HEK293T (cell line): ENCODE measurements at regions not wholly inside any gene's neighbourhood (a gene's known extent, or its start where the extent isn't known, plus 50 kb on each side); places are given as distances from the start of the nearest gene placed in this dataset.
A peak's percentile ranks its signal among the peaks of the same experiment; 100 is the strongest.
"Not testable (repeated sequence)": the region's sequence is repeated elsewhere in the genome, so short reads cannot be mapped to it uniquely, and the experiment has no call there.

Source experiments
- CTCF ChIA-PET: fragments of 350-600 bp; formaldehyde crosslinking; extraction: SDS; loops from one replicate; lab custom pipeline; 2021; ENCODE audit warnings: antibody characterized with exemption, inconsistent platforms; lab: Yijun Ruan, JAX
- POLR2A ChIA-PET: fragments of 350-600 bp; formaldehyde crosslinking; extraction: SDS; loops from one replicate; lab custom pipeline; 2020; ENCODE audit warnings: antibody characterized with exemption, inconsistent platforms; lab: Yijun Ruan, JAX
- DNase-seq: peaks from one replicate; pipeline ENCODE4 v3.0.0; 2012; ENCODE audit warnings: mixed read lengths; ENCODE audit errors: extremely low spot score
- ARNT ChIP-seq: fragments of 450-650 bp; IDR thresholded peaks from 2 replicates; pipeline ENCODE4 v1.6.1; 2017; ENCODE audit warnings: mild to moderate bottlenecking
- BHLHE40 ChIP-seq: fragments of 450-650 bp; IDR thresholded peaks from 2 replicates; pipeline ENCODE4 v1.6.1; 2016; ENCODE audit warnings: mild to moderate bottlenecking, moderate library complexity, borderline replicate concordance
- CTBP1 ChIP-seq: fragments of 450-650 bp; IDR thresholded peaks from 2 replicates; pipeline ENCODE4 v1.6.1; 2016; ENCODE audit warnings: borderline replicate concordance
- ELF4 ChIP-seq: fragments of 450-650 bp; IDR thresholded peaks from 2 replicates; pipeline ENCODE4 v1.6.1; 2017; ENCODE audit warnings: antibody characterized with exemption
- FOXA1 ChIP-seq: fragments of 450-650 bp; IDR thresholded peaks from 2 replicates; pipeline ENCODE4 v1.6.1; 2016; ENCODE audit warnings: mild to moderate bottlenecking
- FOXK2 ChIP-seq: fragments of 450-650 bp; IDR thresholded peaks from 2 replicates; pipeline ENCODE4 v1.6.1; 2016; ENCODE audit warnings: mild to moderate bottlenecking
- FOXM1 ChIP-seq: fragments of 450-650 bp; IDR thresholded peaks from 2 replicates; pipeline ENCODE4 v1.6.1; 2017; ENCODE audit warnings: mild to moderate bottlenecking, borderline replicate concordance
- HDGF ChIP-seq: fragments of 450-650 bp; IDR thresholded peaks from 2 replicates; pipeline ENCODE4 v1.6.1; 2017; ENCODE audit warnings: antibody characterized with exemption, borderline replicate concordance
- L3MBTL2 ChIP-seq: fragments of 450-650 bp; conservative IDR thresholded peaks from 2 replicates; pipeline ENCODE4 v1.6.1; 2016; ENCODE audit warnings: mild to moderate bottlenecking
- LEF1 ChIP-seq: fragments of 450-650 bp; IDR thresholded peaks from 2 replicates; pipeline ENCODE4 v1.6.1; 2017; ENCODE audit warnings: mild to moderate bottlenecking, borderline replicate concordance
- NFRKB ChIP-seq: fragments of 450-650 bp; IDR thresholded peaks from 2 replicates; pipeline ENCODE4 v1.6.1; 2016; ENCODE audit warnings: mild to moderate bottlenecking, moderate library complexity
- PKNOX1 ChIP-seq: fragments of 450-650 bp; IDR thresholded peaks from 2 replicates; pipeline ENCODE4 v1.6.1; 2016
- SP1 ChIP-seq: fragments of 450-650 bp; IDR thresholded peaks from 2 replicates; pipeline ENCODE4 v1.6.1; 2017
- SUZ12 ChIP-seq: fragments of 450-650 bp; IDR thresholded peaks from 2 replicates; pipeline ENCODE4 v1.6.1; 2016; ENCODE audit warnings: mild to moderate bottlenecking
- TARDBP ChIP-seq: fragments of 450-650 bp; IDR thresholded peaks from 2 replicates; pipeline ENCODE4 v1.6.1; 2016
- ZNF384 ChIP-seq: fragments of 450-650 bp; IDR thresholded peaks from 2 replicates; pipeline ENCODE4 v1.6.1; 2016

DNA sequence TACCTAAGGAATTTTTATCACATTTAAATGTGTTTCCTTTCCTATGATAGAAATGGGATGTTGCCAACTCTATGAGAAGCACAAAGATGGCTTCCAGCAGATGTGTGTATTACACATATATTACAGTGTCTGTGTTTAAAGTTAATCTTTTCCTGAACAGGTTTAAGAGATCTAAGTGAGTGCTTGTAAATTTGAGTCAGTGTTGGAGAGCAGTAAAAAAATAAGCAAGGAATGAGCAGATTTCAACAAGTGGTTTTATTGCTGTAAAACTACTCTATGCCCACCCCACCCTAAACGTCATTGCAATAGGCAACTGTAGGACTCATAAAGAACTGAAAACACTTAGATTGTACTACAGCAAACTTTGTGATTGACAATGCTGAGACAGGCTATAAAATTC lies 248.7 kb downstream of the KLF5 start:
- POLR2A ChIA-PET = no interaction called here
- TF ChIP-seq PKNOX1 (peak; percentile 88), LEF1 (no peak), ARNT (0 out of 2 replicates have a peak, but pooled peaks have one; percentile 36), CTBP1 (peak; percentile 35; the same call in 1 of the 2 replicates)
- DNase-seq = no peak
- CTCF ChIA-PET = no interaction called here

- ChIA-PET CTCF (no interaction called here), POLR2A (no interaction called here)
- TF ChIP-seq FOXA1 (no peak), SUZ12 (no peak), ARNT (no peak), ELF4 (no peak), BHLHE40 (no peak), LEF1 (no peak), HDGF (no peak)
- DNase-seq = no peak
Observed at GRCh38 chr13:73306688-73307087, 247.9 kb downstream of the KLF5 start.

- ChIA-PET CTCF (interaction anchor here (1.0 kb wide), 1 partner anchor 55 kb away, joined by 3 read pairs; no protein-coding TSS in a partner anchor), POLR2A (no interaction called here)
- no peak for DNase-seq
- no peak for TF ChIP-seq HDGF
- no peak for TF ChIP-seq FOXA1
- no peak for TF ChIP-seq PKNOX1
- TF ChIP-seq FOXM1 = no peak
- no peak for TF ChIP-seq ARNT
Observed at GRCh38 chr13:73304442-73304841, 245.6 kb downstream of the KLF5 start.

GRCh38 chr13:73303851-73304250 lies 245.0 kb downstream of the KLF5 start:
- TF ChIP-seq SP1 (no peak), HDGF (no peak), SUZ12 (no peak), TARDBP (no peak), PKNOX1 (no peak), BHLHE40 (no peak), FOXA1 (no peak), L3MBTL2 (no peak), ZNF384 (no peak), CTBP1 (no peak), NFRKB (no peak), ELF4 (no peak), FOXM1 (no peak), LEF1 (no peak), ARNT (no peak), FOXK2 (no peak)
- CTCF ChIA-PET = no interaction called here
- DNase-seq = no peak
- POLR2A ChIA-PET = no interaction called here

DNA sequence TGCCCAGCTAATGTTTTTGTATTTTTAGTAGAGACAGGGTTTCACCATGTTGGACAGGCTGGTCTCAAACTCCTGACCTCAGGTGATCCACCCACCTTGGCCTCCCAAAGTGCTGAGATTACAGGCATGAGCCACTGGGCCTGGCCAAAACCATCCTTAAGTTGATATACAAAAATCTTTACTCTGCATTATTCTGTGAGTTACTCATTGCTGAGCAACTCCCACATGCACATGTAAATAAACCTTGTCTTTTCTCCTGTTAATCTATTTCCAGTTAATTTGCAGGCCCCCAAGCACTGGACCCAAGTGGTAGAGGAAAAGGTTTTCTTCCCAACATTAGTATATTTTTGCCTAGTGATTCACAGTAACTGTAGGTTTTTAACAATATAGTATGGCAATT lies 242.8 kb downstream of the KLF5 start:
- POLR2A ChIA-PET, DNase-seq, CTCF ChIA-PET: not testable (repeated sequence)

DNA sequence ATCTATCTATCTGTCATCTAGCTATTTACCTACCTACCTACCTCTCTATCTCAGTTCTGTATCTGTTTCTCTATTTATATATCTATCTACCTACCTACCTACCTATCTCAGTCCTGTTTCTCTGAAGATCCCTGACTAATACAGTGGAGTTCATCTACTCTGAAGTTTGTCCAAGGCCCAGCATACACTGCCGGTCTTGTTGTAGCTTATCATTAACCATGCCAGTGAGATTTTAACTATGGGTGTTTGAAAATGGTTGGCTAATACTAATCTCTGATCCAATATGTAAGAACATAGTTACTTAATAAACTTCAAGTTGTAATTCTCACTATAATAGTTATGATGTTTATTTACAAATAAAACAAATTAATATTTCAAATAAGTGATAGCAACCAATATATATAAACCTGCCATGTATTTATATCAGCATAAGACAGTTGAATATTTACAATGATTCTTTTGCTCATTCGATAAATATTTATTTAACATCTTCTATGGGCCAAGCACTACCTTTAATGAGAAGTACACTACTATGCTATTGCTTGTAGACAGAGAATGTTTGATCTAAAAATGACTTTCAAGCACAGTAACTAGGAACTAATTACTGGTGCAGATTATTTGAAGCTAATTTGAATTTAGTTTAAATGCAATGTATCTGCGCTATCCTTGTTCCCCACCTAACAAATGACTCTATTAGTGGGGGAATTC lies 242.1 kb downstream of the KLF5 start:
- no peak for TF ChIP-seq NFRKB
- TF ChIP-seq BHLHE40 = no peak
- TF ChIP-seq ELF4 = no peak
- no peak for TF ChIP-seq FOXM1
- no peak for TF ChIP-seq TARDBP
- TF ChIP-seq FOXA1 = no peak
- TF ChIP-seq SUZ12 = no peak
- ChIA-PET POLR2A (interaction anchor here (0.7 kb wide), 1 partner anchor 11 kb away, joined by 3 read pairs; no protein-coding TSS in a partner anchor), CTCF (no interaction called here)
- DNase-seq = no peak

- no peak for TF ChIP-seq CTBP1
- TF ChIP-seq ARNT = no peak
- no peak for TF ChIP-seq FOXM1
- no peak for TF ChIP-seq NFRKB
- no peak for TF ChIP-seq SUZ12
- no peak for TF ChIP-seq LEF1
- TF ChIP-seq TARDBP = no peak
- no peak for TF ChIP-seq ELF4
- TF ChIP-seq FOXA1 = no peak
- TF ChIP-seq PKNOX1 = no peak
- TF ChIP-seq L3MBTL2 = no peak
- no peak for TF ChIP-seq HDGF
- no peak for TF ChIP-seq BHLHE40
- TF ChIP-seq FOXK2 = no peak
- TF ChIP-seq ZNF384 = no peak
- no peak for TF ChIP-seq SP1
- ChIA-PET POLR2A (no interaction called here), CTCF (no interaction called here)
- no peak for DNase-seq
Observed at GRCh38 chr13:73299787-73300186, 241.0 kb downstream of the KLF5 start.
